Tibial nerve (tissue), 4 donors: ENCODE measurements at regions not wholly inside any gene's neighbourhood (a gene's known extent, or its start where the extent isn't known, plus 50 kb on each side); places are given as distances from the start of the nearest gene placed in this dataset.

ENCODE experiments used
- DNase-seq, 2 donors: peaks; one replicate each; pipeline ENCODE4 v3.0.0-alpha.2; 2019; ENCODE audit warnings: low spot score in 2 of 2
- H3K27ac ChIP-seq, 4 donors: fragments of 200-600 bp; sonication (generic) in 3 of 4; one replicate each; pipeline ENCODE4 v1.5.1; 2017 to 2019; ENCODE audit warnings: mild to moderate bottlenecking in 1 of 4
- H3K27me3 ChIP-seq, 2 donors: fragments of 200-600 bp; sonication (generic) in 1 of 2; one replicate each; pipeline versions ENCODE4 v1.5.1 to v1.6.0; 2017 to 2019
- H3K36me3 ChIP-seq, 3 donors: fragments of 200-600 bp; sonication (generic); one replicate each; pipeline ENCODE4 v1.5.1; 2018 to 2019
- H3K4me1 ChIP-seq, 4 donors: fragments of 200-600 bp; sonication (generic) in 3 of 4; one replicate each; pipeline ENCODE4 v1.5.1; 2017 to 2019
- H3K4me3 ChIP-seq, 4 donors: fragments of 200-600 bp; sonication (generic) in 3 of 4; one replicate each; pipeline ENCODE4 v1.5.1; 2017 to 2019; ENCODE audit warnings: mild to moderate bottlenecking in 1 of 4, moderate library complexity in 1 of 4
- H3K9me3 ChIP-seq, 4 donors: fragments of 200-600 bp; sonication (generic) in 3 of 4; one replicate each; pipeline ENCODE4 v1.5.1; 2017 to 2019
- CTCF ChIP-seq, 5 experiments: fragments of 200-600 bp in 3 of 5; fragments of 450-650 bp in 2 of 5; sonication (generic) in 3 of 5; IDR thresholded peaks; one replicate each; pipeline ENCODE4 v1.5.1; 2016 to 2019; ENCODE audit warnings: antibody characterized with exemption in 5 of 5, mild to moderate bottlenecking in 3 of 5, moderate library complexity in 2 of 5
- EP300 ChIP-seq, 2 donors: sonication (generic); formaldehyde crosslinking; IDR thresholded peaks; one replicate each; pipeline ENCODE4 v1.6.1; 2017; ENCODE audit warnings: antibody characterized with exemption in 2 of 2, mild to moderate bottlenecking in 1 of 2
- POLR2A ChIP-seq, 2 donors: fragments of 450-650 bp; IDR thresholded peaks; one replicate each; pipeline ENCODE4 v1.6.1; 2017; ENCODE audit warnings: antibody characterized with exemption in 2 of 2, mild to moderate bottlenecking in 2 of 2, moderate library complexity in 2 of 2
- WGBS, 2 donors: methylation state at CpG; one replicate each; pipeline ENCODE4 v1.1.5; 2018; 5-methylcytosine and 5-hydroxymethylcytosine counted together

- Histone ChIP-seq H3K36me3 (no peaks in the 10 kb centered on the region), H3K4me1 (no peaks in the 10 kb centered on the region), H3K27ac (no peak overlapping the region), H3K27me3 (no peaks in the 10 kb centered on the region), H3K9me3 (no peaks in the 10 kb centered on the region), H3K4me3 (no peak overlapping the region)
- DNase-seq: no peak
- 77 to 80% methylated on average over 7 of the region's 7 CpGs for WGBS, 2 donors
- TF ChIP-seq POLR2A (IDR thresholded peaks at IDR 0.05) (no peak), EP300 (IDR thresholded peaks at IDR 0.05) (no peak), CTCF (IDR thresholded peaks at IDR 0.05) (no peak)
Measured at GRCh38 chr7:36013246-36014014, 139.6 kb upstream of the EEPD1 start.

GRCh38 chr7:36014961-36015360, 138.1 kb upstream of the EEPD1 start:
- TF ChIP-seq CTCF (IDR thresholded peaks at IDR 0.05): no peak
- TF ChIP-seq EP300 (IDR thresholded peaks at IDR 0.05): no peak
- TF ChIP-seq POLR2A (IDR thresholded peaks at IDR 0.05): no peak

GRCh38 chr7:36015733-36016132, 137.3 kb upstream of the EEPD1 start:
- no peaks in the 10 kb centered on the region for H3K36me3 ChIP-seq
- no peaks in the 10 kb centered on the region for H3K27me3 ChIP-seq
- H3K9me3 ChIP-seq: no peaks in the 10 kb centered on the region
- no peaks in the 10 kb centered on the region for H3K4me1 ChIP-seq
- no peak for DNase-seq
- WGBS, 2 donors: 84 to 92% methylated on average over 2 of the region's 2 CpGs
- TF ChIP-seq CTCF (IDR thresholded peaks at IDR 0.05) (no peak), POLR2A (IDR thresholded peaks at IDR 0.05) (no peak), EP300 (IDR thresholded peaks at IDR 0.05) (no peak)
- no peak overlapping the region for H3K4me3 ChIP-seq
- H3K27ac ChIP-seq: no peak overlapping the region

More at GRCh38 chr7:36014961-36015360, 138.1 kb upstream of the EEPD1 start:
- Histone ChIP-seq H3K27ac (no peak overlapping the region), H3K27me3 (no peaks in the 10 kb centered on the region), H3K4me3 (no peak overlapping the region), H3K36me3 (no peaks in the 10 kb centered on the region), H3K9me3 (no peaks in the 10 kb centered on the region), H3K4me1 (no peaks in the 10 kb centered on the region)
- DNase-seq: no peak
- 80 to 91% methylated on average over 9 of the region's 9 CpGs for WGBS, 2 donors

- DNase-seq: no peak
- no peaks in the 10 kb centered on the region for H3K4me1 ChIP-seq
- TF ChIP-seq EP300 (IDR thresholded peaks at IDR 0.05) (no peak), POLR2A (IDR thresholded peaks at IDR 0.05) (no peak), CTCF (IDR thresholded peaks at IDR 0.05) (no peak)
- H3K4me3 ChIP-seq: no peak overlapping the region
- 95 to 97% methylated on average over 4 of the region's 4 CpGs for WGBS, 2 donors
- H3K27ac ChIP-seq: no peak overlapping the region
- H3K27me3 ChIP-seq: no peaks in the 10 kb centered on the region
- no peaks in the 10 kb centered on the region for H3K9me3 ChIP-seq
- H3K36me3 ChIP-seq: no peaks in the 10 kb centered on the region
Measured at GRCh38 chr7:36016648-36017047, 136.4 kb upstream of the EEPD1 start.

- Histone ChIP-seq H3K36me3 (no peaks in the 10 kb centered on the region), H3K27me3 (no peaks in the 10 kb centered on the region), H3K27ac (no peak overlapping the region), H3K9me3 (no peaks in the 10 kb centered on the region), H3K4me3 (no peak overlapping the region), H3K4me1 (peaks cover 0 to 2% (median 0%) of the 10 kb centered on the region in 4 donors)
- TF ChIP-seq POLR2A (IDR thresholded peaks at IDR 0.05): no peak
- no peak for DNase-seq
- 88 to 96% methylated on average over 7 of the region's 7 CpGs for WGBS, 2 donors
Measured at GRCh38 chr7:36017111-36017510, 135.9 kb upstream of the EEPD1 start.
